GM12878 (cell line): ENCODE measurements at regions not wholly inside any gene's neighbourhood (a gene's known extent, or its start where the extent isn't known, plus 50 kb on each side); places are given as distances from the start of the nearest gene placed in this dataset.

Source experiments
- ATAC-seq: fragments of 200-7000 bp; cut with Tn5 transposase; 3 replicates; pipeline ENCODE4 v1.9.1; 2020; ENCODE audit warnings: mild to moderate bottlenecking, moderate library complexity
- BruUV-seq: library from RNA; stranded (reverse); fragments of 400-500 nt; replicated peaks from 2 replicates; lab custom pipeline; 2021; lab: Mats Ljungman, UMichigan
- CTCF ChIA-PET: fragments of 300-600 bp; sonication (Branson Sonifier 250); formaldehyde crosslinking; extraction: SDS; loops from one replicate; lab custom pipeline; 2021; ENCODE audit warnings: inconsistent platforms; lab: Yijun Ruan, JAX
- POLR2A ChIA-PET: fragments of 350-600 bp; formaldehyde crosslinking; extraction: SDS; loops from one replicate; lab custom pipeline; 2021; ENCODE audit warnings: inconsistent platforms; lab: Charles Lee
- RAD21 ChIA-PET: fragments of 300-600 bp; sonication (Branson Sonifier 250); formaldehyde crosslinking; loops from one replicate; lab custom pipeline; 2023; ENCODE audit warnings: antibody characterized with exemption; ENCODE audit not compliant: unreplicated experiment; lab: Charles Lee
- SMC1A ChIA-PET: fragments of 300-600 bp; sonication (Branson Sonifier 250); formaldehyde crosslinking; loops from one replicate; lab custom pipeline; 2023; ENCODE audit not compliant: unreplicated experiment, uncharacterized antibody; lab: Charles Lee
- DNase-seq: peaks from one replicate; pipeline ENCODE4 v3.0.0-alpha.2; 2011; ENCODE audit warnings: low read depth, low spot score
- FAIRE-seq: peaks from 3 replicates; lab custom pipeline; 2011; peaks lifted over from hg19 to GRCh38; lab: Jason Lieb, UNC
- H2AFZ ChIP-seq: 2 replicates; pipeline ENCODE4 v1.6.0; 2011; ENCODE audit warnings: low read depth, low read length, control low read depth; ENCODE audit not compliant: control insufficient read depth
- H3K27ac ChIP-seq: 2 replicates; pipeline ENCODE4 v1.5.1; 2011; ENCODE audit warnings: control low read depth; ENCODE audit not compliant: control insufficient read depth, insufficient read depth
- H3K27me3 ChIP-seq, 2 experiments: replicated peaks in 1 of 2; 2 replicates each; pipeline versions ENCODE4 v1.6.0 to v1.6.1; 2011; ENCODE audit warnings: low read length in 1 of 2; ENCODE audit not compliant: control insufficient read depth in 2 of 2, insufficient read depth in 2 of 2
- H3K36me3 ChIP-seq, 2 experiments: 2 replicates each; pipeline ENCODE4 v1.5.1; 2011; ENCODE audit warnings: low read length in 1 of 2; ENCODE audit not compliant: control insufficient read depth in 2 of 2, insufficient read depth in 2 of 2
- H3K4me1 ChIP-seq: 2 replicates; pipeline ENCODE4 v1.6.1; 2011; ENCODE audit warnings: mild to moderate bottlenecking, low read length, moderate library complexity, mixed read lengths; ENCODE audit not compliant: control insufficient read depth, insufficient read depth
- H3K4me2 ChIP-seq: 2 replicates; pipeline ENCODE4 v1.6.0; 2011; ENCODE audit warnings: control low read depth; ENCODE audit not compliant: control insufficient read depth, insufficient read depth
- H3K4me3 ChIP-seq: fragments of 200-600 bp; sonication (generic); 2 replicates; pipeline ENCODE4 v1.5.1; 2016
- H3K79me2 ChIP-seq: 2 replicates; pipeline ENCODE4 v1.6.0; 2011; ENCODE audit warnings: low read length; ENCODE audit not compliant: control insufficient read depth, insufficient read depth
- H3K9ac ChIP-seq: 2 replicates; pipeline ENCODE4 v1.8.0; 2011; ENCODE audit warnings: low read length, control low read depth, mixed read lengths; ENCODE audit not compliant: control insufficient read depth, insufficient read depth
- H3K9me3 ChIP-seq: replicated peaks from 3 replicates; pipeline ENCODE4 v1.5.1; 2011; ENCODE audit warnings: mild to moderate bottlenecking, low read length; ENCODE audit not compliant: control insufficient read depth, insufficient read depth
- H4K20me1 ChIP-seq: 2 replicates; pipeline ENCODE4 v1.6.0; 2011; ENCODE audit not compliant: control insufficient read depth, insufficient read depth
- NR2C2 ChIP-seq: IDR thresholded peaks from 2 replicates; pipeline ENCODE4 v1.6.1; 2011; ENCODE audit warnings: borderline replicate concordance, low read depth; ENCODE audit not compliant: control insufficient read depth, insufficient read length
- RELA ChIP-seq: fragments of 450-650 bp; IDR thresholded peaks from 2 replicates; pipeline ENCODE4 v1.8.0; 2014; ENCODE audit warnings: borderline replicate concordance; ENCODE audit not compliant: partially characterized antibody
- SUPT20H ChIP-seq: IDR thresholded peaks from 2 replicates; pipeline ENCODE4 v1.6.1; 2011; ENCODE audit warnings: low read depth, mild to moderate bottlenecking, low read length, moderate library complexity, borderline replicate concordance; ENCODE audit not compliant: control insufficient read depth
- SUZ12 ChIP-seq: fragments of 200-600 bp; sonication (generic); IDR thresholded peaks from one replicate; pipeline ENCODE4 v1.6.1; 2018; ENCODE audit warnings: antibody characterized with exemption, mild to moderate bottlenecking; ENCODE audit not compliant: unreplicated experiment
- WRNIP1 ChIP-seq: IDR thresholded peaks from 2 replicates; pipeline ENCODE4 v1.6.1; 2011; ENCODE audit warnings: low read depth, low read length, improper control_type of control experiment, borderline replicate concordance
- ZNF24 ChIP-seq: fragments of 450-650 bp; IDR thresholded peaks from 2 replicates; pipeline ENCODE4 v1.6.1; 2017; ENCODE audit warnings: antibody characterized with exemption, mild to moderate bottlenecking
- in situ Hi-C: fragments of 300-500 bp; cut with MboI; formaldehyde crosslinking; loops from 9 replicates; pipeline ENCODE4 v1.14.3; 2018; ENCODE audit warnings: mixed read lengths
- intact Hi-C: fragments of 100-400 bp; cut with micrococcal nuclease; formaldehyde crosslinking; loops from one replicate; pipeline ENCODE4 v1.14.2; 2022; ENCODE audit not compliant: unreplicated experiment
- TF ChIP-seq, protein P1 (sequence below): fragments of 450-650 bp; IDR thresholded peaks from 2 replicates; pipeline ENCODE4 v1.6.1; 2017; ENCODE audit warnings: low read depth, mild to moderate bottlenecking, moderate library complexity
- TF ChIP-seq, protein P2 (sequence below): IDR thresholded peaks from 2 replicates; pipeline ENCODE4 v1.6.1; 2011; ENCODE audit warnings: mild to moderate bottlenecking, low read depth, low read length, moderate library complexity; ENCODE audit not compliant: insufficient replicate concordance
- TF ChIP-seq, protein P3 (sequence below), 3 experiments: IDR thresholded peaks in 2 of 3; conservative IDR thresholded peaks in 1 of 3; 2 replicates each; pipeline ENCODE4 v1.5.1; 2011; ENCODE audit warnings: low read depth in 3 of 3, low read length in 3 of 3, mild to moderate bottlenecking in 3 of 3, control low read depth in 2 of 3, moderate library complexity in 2 of 3, inconsistent platforms in 1 of 3, mixed read lengths in 1 of 3; ENCODE audit not compliant: control insufficient read depth in 2 of 3, insufficient read depth in 1 of 3; ENCODE audit errors: extremely low read depth in 1 of 3

DNA sequence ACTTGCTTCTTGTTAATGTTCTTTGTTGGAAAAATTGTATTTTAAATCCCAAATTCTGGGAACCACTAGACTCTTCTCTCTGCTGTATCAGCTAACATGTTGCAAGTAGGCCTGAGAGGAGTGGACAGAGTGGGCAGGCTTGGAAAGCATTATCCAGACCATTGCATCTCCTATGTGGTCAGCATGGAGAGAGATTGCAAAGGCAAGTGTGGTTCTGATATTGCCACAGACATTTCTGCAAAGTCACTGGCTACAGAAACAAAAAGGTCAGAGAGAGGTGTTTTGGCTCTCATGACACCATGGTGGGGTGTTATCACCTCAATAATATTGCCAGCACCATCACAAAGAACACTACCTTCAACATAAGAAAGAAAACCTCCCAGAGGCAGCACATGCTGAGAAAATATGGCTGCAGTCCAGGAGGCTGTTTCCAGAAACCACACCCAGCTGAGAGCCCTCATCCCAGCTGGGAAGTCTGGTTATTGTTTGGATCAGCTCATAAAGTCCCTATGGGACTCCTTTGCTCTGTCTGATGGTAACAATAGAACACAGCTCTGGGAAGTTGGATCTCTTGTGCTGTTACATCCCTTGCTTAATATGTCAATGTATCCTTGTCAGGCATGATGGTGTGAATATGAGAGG lies 78.2 kb upstream of the TBX18 start:
- in situ Hi-C loops = no loop called here
- ATAC-seq (no peak), FAIRE-seq (no peak), DNase-seq (no peak)
- Histone ChIP-seq H3K36me3 (no peaks in the 10 kb centered on the region), H3K4me3 (no peak overlapping the region), H4K20me1 (no peaks in the 10 kb centered on the region), H2AFZ (no peak overlapping the region), H3K79me2 (no peaks in the 10 kb centered on the region), H3K27me3 (no peaks in the 10 kb centered on the region), H3K27ac (no peak overlapping the region), H3K4me1 (no peaks in the 10 kb centered on the region), H3K9ac (no peak overlapping the region), H3K4me2 (no peak overlapping the region), H3K9me3 (no peaks in the 10 kb centered on the region)
- ChIA-PET CTCF (no interaction called here), RAD21 (no interaction called here), POLR2A (no interaction called here), SMC1A (no interaction called here)
- TF ChIP-seq, protein P1, sequence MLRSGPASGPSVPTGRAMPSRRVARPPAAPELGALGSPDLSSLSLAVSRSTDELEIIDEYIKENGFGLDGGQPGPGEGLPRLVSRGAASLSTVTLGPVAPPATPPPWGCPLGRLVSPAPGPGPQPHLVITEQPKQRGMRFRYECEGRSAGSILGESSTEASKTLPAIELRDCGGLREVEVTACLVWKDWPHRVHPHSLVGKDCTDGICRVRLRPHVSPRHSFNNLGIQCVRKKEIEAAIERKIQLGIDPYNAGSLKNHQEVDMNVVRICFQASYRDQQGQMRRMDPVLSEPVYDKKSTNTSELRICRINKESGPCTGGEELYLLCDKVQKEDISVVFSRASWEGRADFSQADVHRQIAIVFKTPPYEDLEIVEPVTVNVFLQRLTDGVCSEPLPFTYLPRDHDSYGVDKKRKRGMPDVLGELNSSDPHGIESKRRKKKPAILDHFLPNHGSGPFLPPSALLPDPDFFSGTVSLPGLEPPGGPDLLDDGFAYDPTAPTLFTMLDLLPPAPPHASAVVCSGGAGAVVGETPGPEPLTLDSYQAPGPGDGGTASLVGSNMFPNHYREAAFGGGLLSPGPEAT = no peak
- TF ChIP-seq SUZ12 (no peak), RELA (no peak), ZNF24 (no peak), WRNIP1 (no peak), NR2C2 (no peak), SUPT20H (no peak)
- TF ChIP-seq, protein P2, sequence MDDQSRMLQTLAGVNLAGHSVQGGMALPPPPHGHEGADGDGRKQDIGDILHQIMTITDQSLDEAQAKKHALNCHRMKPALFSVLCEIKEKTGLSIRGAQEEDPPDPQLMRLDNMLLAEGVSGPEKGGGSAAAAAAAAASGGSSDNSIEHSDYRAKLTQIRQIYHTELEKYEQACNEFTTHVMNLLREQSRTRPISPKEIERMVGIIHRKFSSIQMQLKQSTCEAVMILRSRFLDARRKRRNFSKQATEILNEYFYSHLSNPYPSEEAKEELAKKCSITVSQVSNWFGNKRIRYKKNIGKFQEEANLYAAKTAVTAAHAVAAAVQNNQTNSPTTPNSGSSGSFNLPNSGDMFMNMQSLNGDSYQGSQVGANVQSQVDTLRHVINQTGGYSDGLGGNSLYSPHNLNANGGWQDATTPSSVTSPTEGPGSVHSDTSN = no peak
- TF ChIP-seq, protein P3, sequence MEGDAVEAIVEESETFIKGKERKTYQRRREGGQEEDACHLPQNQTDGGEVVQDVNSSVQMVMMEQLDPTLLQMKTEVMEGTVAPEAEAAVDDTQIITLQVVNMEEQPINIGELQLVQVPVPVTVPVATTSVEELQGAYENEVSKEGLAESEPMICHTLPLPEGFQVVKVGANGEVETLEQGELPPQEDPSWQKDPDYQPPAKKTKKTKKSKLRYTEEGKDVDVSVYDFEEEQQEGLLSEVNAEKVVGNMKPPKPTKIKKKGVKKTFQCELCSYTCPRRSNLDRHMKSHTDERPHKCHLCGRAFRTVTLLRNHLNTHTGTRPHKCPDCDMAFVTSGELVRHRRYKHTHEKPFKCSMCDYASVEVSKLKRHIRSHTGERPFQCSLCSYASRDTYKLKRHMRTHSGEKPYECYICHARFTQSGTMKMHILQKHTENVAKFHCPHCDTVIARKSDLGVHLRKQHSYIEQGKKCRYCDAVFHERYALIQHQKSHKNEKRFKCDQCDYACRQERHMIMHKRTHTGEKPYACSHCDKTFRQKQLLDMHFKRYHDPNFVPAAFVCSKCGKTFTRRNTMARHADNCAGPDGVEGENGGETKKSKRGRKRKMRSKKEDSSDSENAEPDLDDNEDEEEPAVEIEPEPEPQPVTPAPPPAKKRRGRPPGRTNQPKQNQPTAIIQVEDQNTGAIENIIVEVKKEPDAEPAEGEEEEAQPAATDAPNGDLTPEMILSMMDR (IDR thresholded peaks at IDR 0.05 in 2 of 3, conservative IDR thresholded peaks at IDR 0.05 in 1 of 3; ENCODE audit: control insufficient read depth in 2 of 3, extremely low read depth in 1 of 3, insufficient read depth in 1 of 3, low read depth in 3 of 3, low read length in 3 of 3) = no peak
- intact Hi-C loops = no loop called here
- BruUV-seq = no TSS peak
